Neural progenitor cell (in vitro differentiated cells): ENCODE measurements at regions not wholly inside any gene's neighbourhood (a gene's known extent, or its start where the extent isn't known, plus 50 kb on each side); places are given as distances from the start of the nearest gene placed in this dataset.

Experiments used
- EZH2 ChIP-seq: fragments of 200-600 bp; sonication (generic); IDR thresholded peaks from 2 replicates; pipeline ENCODE4 v1.6.1; 2017; ENCODE audit warnings: antibody characterized with exemption, mild to moderate bottlenecking, moderate library complexity
- TF ChIP-seq, protein P1 (sequence below): fragments of 200-600 bp; sonication (generic); IDR thresholded peaks from 2 replicates; pipeline ENCODE4 v1.5.1; 2017; ENCODE audit warnings: antibody characterized with exemption, mild to moderate bottlenecking

DNA sequence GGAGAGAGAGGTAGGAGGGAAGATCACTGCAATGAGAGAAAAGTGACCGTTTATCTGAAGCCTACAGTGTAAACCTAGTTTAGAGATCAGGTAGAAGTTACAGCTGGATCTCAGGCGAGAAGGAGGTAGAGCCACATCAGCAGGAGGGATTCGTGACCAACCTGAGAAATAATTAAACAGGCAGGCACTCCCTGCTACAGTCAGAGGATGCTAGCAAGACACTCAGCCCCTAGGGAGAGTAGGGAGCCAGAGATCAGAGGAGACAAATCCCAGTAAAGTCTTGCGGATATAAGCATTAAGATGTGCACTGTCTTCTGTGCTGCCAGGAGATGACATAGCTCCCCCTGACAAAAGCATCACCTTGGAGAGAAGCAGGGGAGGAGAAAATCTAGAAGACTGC is 629.1 kb upstream of the SLC39A10 start:
- TF ChIP-seq, protein P1, sequence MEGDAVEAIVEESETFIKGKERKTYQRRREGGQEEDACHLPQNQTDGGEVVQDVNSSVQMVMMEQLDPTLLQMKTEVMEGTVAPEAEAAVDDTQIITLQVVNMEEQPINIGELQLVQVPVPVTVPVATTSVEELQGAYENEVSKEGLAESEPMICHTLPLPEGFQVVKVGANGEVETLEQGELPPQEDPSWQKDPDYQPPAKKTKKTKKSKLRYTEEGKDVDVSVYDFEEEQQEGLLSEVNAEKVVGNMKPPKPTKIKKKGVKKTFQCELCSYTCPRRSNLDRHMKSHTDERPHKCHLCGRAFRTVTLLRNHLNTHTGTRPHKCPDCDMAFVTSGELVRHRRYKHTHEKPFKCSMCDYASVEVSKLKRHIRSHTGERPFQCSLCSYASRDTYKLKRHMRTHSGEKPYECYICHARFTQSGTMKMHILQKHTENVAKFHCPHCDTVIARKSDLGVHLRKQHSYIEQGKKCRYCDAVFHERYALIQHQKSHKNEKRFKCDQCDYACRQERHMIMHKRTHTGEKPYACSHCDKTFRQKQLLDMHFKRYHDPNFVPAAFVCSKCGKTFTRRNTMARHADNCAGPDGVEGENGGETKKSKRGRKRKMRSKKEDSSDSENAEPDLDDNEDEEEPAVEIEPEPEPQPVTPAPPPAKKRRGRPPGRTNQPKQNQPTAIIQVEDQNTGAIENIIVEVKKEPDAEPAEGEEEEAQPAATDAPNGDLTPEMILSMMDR: no peak
- TF ChIP-seq EZH2: no peak
